Keratinocyte (primary cell): ENCODE measurements at regions not wholly inside any gene's neighbourhood (a gene's known extent, or its start where the extent isn't known, plus 50 kb on each side); places are given as distances from the start of the nearest gene placed in this dataset.

ENCODE experiments used
- DNase-seq: peaks from one replicate; pipeline ENCODE4 v3.0.0-alpha.2; 2011; ENCODE audit warnings: low read depth, missing footprints, low spot score
- FAIRE-seq: peaks from 2 replicates; lab custom pipeline; 2011; peaks lifted over from hg19 to GRCh38; lab: Jason Lieb, UNC
- H2AFZ ChIP-seq: 2 replicates; pipeline ENCODE4 v1.6.0; 2012; ENCODE audit warnings: low read length, control low read depth, inconsistent platforms; ENCODE audit not compliant: control insufficient read depth
- H3K27ac ChIP-seq: 2 replicates; pipeline ENCODE4 v1.5.1; 2011; ENCODE audit warnings: low read length; ENCODE audit not compliant: control insufficient read depth, insufficient read depth
- H3K27me3 ChIP-seq: 3 replicates; pipeline ENCODE4 v1.6.0; 2011; ENCODE audit warnings: low read length; ENCODE audit not compliant: control insufficient read depth, insufficient read depth; ENCODE audit errors: extremely low read depth
- H3K36me3 ChIP-seq, 2 experiments: 2 replicates in 1 of 2; 3 replicates in 1 of 2; pipeline ENCODE4 v1.5.1; 2011; ENCODE audit warnings: low read length in 2 of 2, mild to moderate bottlenecking in 1 of 2; ENCODE audit not compliant: control insufficient read depth in 2 of 2, insufficient read depth in 2 of 2; ENCODE audit errors: extremely low read depth in 1 of 2
- H3K4me1 ChIP-seq: 3 replicates; pipeline ENCODE4 v1.5.1; 2011; ENCODE audit warnings: low read length; ENCODE audit not compliant: control insufficient read depth, insufficient read depth; ENCODE audit errors: extremely low read depth
- H3K4me2 ChIP-seq: 3 replicates; pipeline ENCODE4 v1.6.0; 2011; ENCODE audit warnings: low read depth, low read length; ENCODE audit not compliant: control insufficient read depth, insufficient read depth; ENCODE audit errors: extremely low read depth
- H3K4me3 ChIP-seq, 3 experiments: fragments of 200-600 bp in 1 of 3; sonication (generic) in 1 of 3; 2 replicates in 2 of 3; 3 replicates in 1 of 3; pipeline ENCODE4 v1.5.1; 2011 to 2016; ENCODE audit warnings: low read length in 3 of 3, mild to moderate bottlenecking in 3 of 3, control low read depth in 2 of 3, inconsistent platforms in 1 of 3, low read depth in 1 of 3, mixed read lengths in 1 of 3, mixed run types in 1 of 3, moderate library complexity in 1 of 3; ENCODE audit not compliant: control insufficient read depth in 2 of 3, insufficient read depth in 2 of 3; ENCODE audit errors: extremely low read depth in 1 of 3
- H3K79me2 ChIP-seq: 2 replicates; pipeline ENCODE4 v1.6.0; 2012; ENCODE audit warnings: low read length; ENCODE audit not compliant: control insufficient read depth, insufficient read depth
- H3K9ac ChIP-seq: 3 replicates; pipeline ENCODE4 v1.6.0; 2011; ENCODE audit warnings: low read length; ENCODE audit not compliant: control insufficient read depth, insufficient read depth; ENCODE audit errors: extremely low read depth
- H3K9me1 ChIP-seq: 3 replicates; pipeline ENCODE4 v1.6.0; 2011; ENCODE audit warnings: low read length; ENCODE audit not compliant: control insufficient read depth, insufficient read depth; ENCODE audit errors: extremely low read depth
- H3K9me3 ChIP-seq: 2 replicates; pipeline ENCODE4 v1.5.1; 2012; ENCODE audit warnings: low read depth, low read length; ENCODE audit not compliant: control insufficient read depth
- H4K20me1 ChIP-seq: 3 replicates; pipeline ENCODE4 v1.6.0; 2011; ENCODE audit warnings: low read length; ENCODE audit not compliant: control insufficient read depth, insufficient read depth; ENCODE audit errors: extremely low read depth
- EZH2 ChIP-seq: IDR thresholded peaks from one replicate; pipeline ENCODE4 v1.6.1; 2012; ENCODE audit warnings: inconsistent platforms, mild to moderate bottlenecking, low read length, moderate library complexity
- dilution Hi-C: fragments of 300-500 bp; cut with MboI; formaldehyde crosslinking; loops from one replicate; pipeline ENCODE4 v1.7.0; 2020; ENCODE audit warnings: low sequenced_read_pairs; ENCODE audit not compliant: extremely low pct_ligation_motif_present
- TF ChIP-seq, protein P1 (sequence below), 3 experiments: IDR thresholded peaks in 1 of 3; conservative IDR thresholded peaks in 1 of 3; optimal IDR thresholded peaks in 1 of 3; 2 replicates in 2 of 3; 3 replicates in 1 of 3; pipeline versions ENCODE3 to v1.5.1; 2011; ENCODE audit warnings: low read length in 3 of 3, mild to moderate bottlenecking in 3 of 3, moderate library complexity in 2 of 3, control low read depth in 1 of 3, inconsistent platforms in 1 of 3; ENCODE audit not compliant: insufficient read depth in 2 of 3; ENCODE audit errors: extremely low read depth in 1 of 3

DNA sequence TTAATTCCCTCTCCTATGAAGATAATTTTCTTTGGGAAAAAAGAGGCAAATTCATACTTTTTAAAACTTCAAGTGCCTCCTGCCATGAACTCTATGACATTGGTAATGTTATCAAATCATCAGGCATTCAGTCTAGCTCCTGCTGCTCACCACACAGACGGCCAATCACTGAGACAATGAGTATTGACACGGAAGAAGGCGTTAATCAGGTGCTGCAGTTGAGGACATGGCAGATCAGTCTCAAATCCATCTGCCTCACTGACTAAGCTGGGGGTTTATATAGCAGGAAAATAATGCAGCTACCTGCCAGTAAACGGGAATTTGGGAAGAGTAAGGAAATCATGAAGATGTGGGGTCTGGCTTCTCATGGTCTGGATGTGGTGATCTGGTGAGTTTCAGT lies 1087.7 kb downstream of the CDH9 start:
- no peak overlapping the region for H2AFZ ChIP-seq
- no peaks in the 10 kb centered on the region for H4K20me1 ChIP-seq
- H3K4me1 ChIP-seq: no peaks in the 10 kb centered on the region
- no peaks in the 10 kb centered on the region for H3K27me3 ChIP-seq
- H3K9me3 ChIP-seq: peaks cover 2% of the 10 kb centered on the region
- DNase-seq: no peak
- no peak overlapping the region for H3K9ac ChIP-seq
- no peaks in the 10 kb centered on the region for H3K79me2 ChIP-seq
- H3K36me3 ChIP-seq: no peaks in the 10 kb centered on the region
- H3K9me1 ChIP-seq: no peaks in the 10 kb centered on the region
- no peak for TF ChIP-seq EZH2
- TF ChIP-seq, protein P1, sequence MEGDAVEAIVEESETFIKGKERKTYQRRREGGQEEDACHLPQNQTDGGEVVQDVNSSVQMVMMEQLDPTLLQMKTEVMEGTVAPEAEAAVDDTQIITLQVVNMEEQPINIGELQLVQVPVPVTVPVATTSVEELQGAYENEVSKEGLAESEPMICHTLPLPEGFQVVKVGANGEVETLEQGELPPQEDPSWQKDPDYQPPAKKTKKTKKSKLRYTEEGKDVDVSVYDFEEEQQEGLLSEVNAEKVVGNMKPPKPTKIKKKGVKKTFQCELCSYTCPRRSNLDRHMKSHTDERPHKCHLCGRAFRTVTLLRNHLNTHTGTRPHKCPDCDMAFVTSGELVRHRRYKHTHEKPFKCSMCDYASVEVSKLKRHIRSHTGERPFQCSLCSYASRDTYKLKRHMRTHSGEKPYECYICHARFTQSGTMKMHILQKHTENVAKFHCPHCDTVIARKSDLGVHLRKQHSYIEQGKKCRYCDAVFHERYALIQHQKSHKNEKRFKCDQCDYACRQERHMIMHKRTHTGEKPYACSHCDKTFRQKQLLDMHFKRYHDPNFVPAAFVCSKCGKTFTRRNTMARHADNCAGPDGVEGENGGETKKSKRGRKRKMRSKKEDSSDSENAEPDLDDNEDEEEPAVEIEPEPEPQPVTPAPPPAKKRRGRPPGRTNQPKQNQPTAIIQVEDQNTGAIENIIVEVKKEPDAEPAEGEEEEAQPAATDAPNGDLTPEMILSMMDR (optimal IDR thresholded peaks at IDR 0.05 in 1 of 3, IDR thresholded peaks at IDR 0.05 in 1 of 3, conservative IDR thresholded peaks at IDR 0.05 in 1 of 3; ENCODE audit: extremely low read depth in 1 of 3, insufficient read depth in 2 of 3, low read length in 3 of 3): no peak
- dilution Hi-C loops: no loop called here
- FAIRE-seq: no peak
- H3K27ac ChIP-seq: no peak overlapping the region
- no peak overlapping the region for H3K4me2 ChIP-seq
- no peak overlapping the region for H3K4me3 ChIP-seq

DNA sequence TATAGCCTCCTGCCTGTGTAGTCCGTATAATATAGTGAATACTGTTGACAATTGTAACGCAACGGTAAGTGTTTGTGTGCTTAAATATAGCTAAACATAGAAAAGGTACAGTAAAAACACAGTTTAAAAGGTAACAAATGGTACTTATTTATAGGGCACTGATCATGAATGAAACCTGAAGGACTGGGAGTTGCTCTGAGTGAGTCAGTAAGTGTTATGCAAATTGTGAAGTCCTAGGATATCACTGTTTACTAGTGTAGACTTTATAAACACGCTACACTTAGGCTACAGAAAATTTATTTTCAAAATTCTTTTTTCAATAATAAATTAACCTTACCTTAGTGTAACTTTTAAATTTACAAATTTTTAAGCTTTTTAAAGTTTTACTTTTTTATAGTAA lies 1090.1 kb downstream of the CDH9 start:
- H4K20me1 ChIP-seq: no peaks in the 10 kb centered on the region
- H3K9me1 ChIP-seq: no peaks in the 10 kb centered on the region
- H3K9ac ChIP-seq: no peak overlapping the region
- TF ChIP-seq, protein P1 (optimal IDR thresholded peaks at IDR 0.05 in 1 of 3, IDR thresholded peaks at IDR 0.05 in 1 of 3, conservative IDR thresholded peaks at IDR 0.05 in 1 of 3; ENCODE audit: extremely low read depth in 1 of 3, insufficient read depth in 2 of 3, low read length in 3 of 3): no peak
- no peak for TF ChIP-seq EZH2
- no peaks in the 10 kb centered on the region for H3K27me3 ChIP-seq
- peaks cover 2% of the 10 kb centered on the region for H3K9me3 ChIP-seq
- H3K4me1 ChIP-seq: no peaks in the 10 kb centered on the region
- no peak overlapping the region for H3K4me3 ChIP-seq
- H2AFZ ChIP-seq: no peak overlapping the region
- H3K36me3 ChIP-seq: no peaks in the 10 kb centered on the region
- FAIRE-seq (no peak), DNase-seq (no peak)
- dilution Hi-C loops: no loop called here
- H3K4me2 ChIP-seq: no peak overlapping the region
- H3K79me2 ChIP-seq: no peaks in the 10 kb centered on the region
- no peak overlapping the region for H3K27ac ChIP-seq
